ENCODE measurements at regions not wholly inside any gene's neighbourhood (a gene's known extent, or its start where the extent isn't known, plus 50 kb on each side); places are given as distances from the start of the nearest gene placed in this dataset.

GRCh38 chr5:110085826-110086225 lies 396.1 kb downstream of the MAN2A1 start:
- DNase-seq, result no peak

GRCh38 chr5:110086658-110087388 lies 397.1 kb downstream of the MAN2A1 start:
- no peak for DNase-seq

- no peak for DNase-seq
Measured at GRCh38 chr5:110087829-110088228, 398.1 kb downstream of the MAN2A1 start.

- DNase-seq, result no peak
Measured at GRCh38 chr5:110088676-110089436, 399.1 kb downstream of the MAN2A1 start.

GRCh38 chr5:110092955-110093785 lies 403.4 kb downstream of the MAN2A1 start:
- DNase-seq, result no peak

- DNase-seq, result no peak
Measured at GRCh38 chr5:110094109-110094508, 404.4 kb downstream of the MAN2A1 start.

GRCh38 chr5:110094548-110094947 lies 404.8 kb downstream of the MAN2A1 start:
- no peak for DNase-seq

GRCh38 chr5:110096419-110096818 lies 406.7 kb downstream of the MAN2A1 start:
- no peak for DNase-seq

- DNase-seq, result no peak
Measured at GRCh38 chr5:110099572-110099971, 409.8 kb downstream of the MAN2A1 start.

GRCh38 chr5:110103081-110103480 lies 413.4 kb downstream of the MAN2A1 start:
- DNase-seq, result no peak

- no peak for DNase-seq
Measured at GRCh38 chr5:110104060-110104725, 414.5 kb downstream of the MAN2A1 start.

GRCh38 chr5:110104726-110105669 lies 415.3 kb downstream of the MAN2A1 start:
- no peak for DNase-seq

- peak; percentile 0 for DNase-seq
Measured at GRCh38 chr5:110105692-110106091, 416.0 kb downstream of the MAN2A1 start.

- DNase-seq, result no peak
Measured at GRCh38 chr5:110106750-110107149, 417.0 kb downstream of the MAN2A1 start.

- no peak for DNase-seq
Measured at GRCh38 chr5:110108520-110108919, 418.8 kb downstream of the MAN2A1 start.

- no peak for DNase-seq
Measured at GRCh38 chr5:110109667-110110066, 419.9 kb downstream of the MAN2A1 start.

GRCh38 chr5:110112348-110112747 lies 422.6 kb downstream of the MAN2A1 start:
- no peak for DNase-seq

- DNase-seq, result no peak
Measured at GRCh38 chr5:110115503-110115902, 425.8 kb downstream of the MAN2A1 start.

- DNase-seq, result no peak
Measured at GRCh38 chr5:110116539-110116938, 426.8 kb downstream of the MAN2A1 start.

GRCh38 chr5:110134963-110135935 lies 445.5 kb downstream of the MAN2A1 start:
- DNase-seq, result no peak
